OCI-M2 (cell line): ENCODE measurements at regions not wholly inside any gene's neighbourhood (a gene's known extent, or its start where the extent isn't known, plus 50 kb on each side); places are given as distances from the start of the nearest gene placed in this dataset.
"Not testable (repeated sequence)": the region's sequence is repeated elsewhere in the genome, so short reads cannot be mapped to it uniquely, and the experiment has no call there.

Experiments used
- DNase-seq: peaks from one replicate; lab custom pipeline; 2025; ENCODE audit not compliant: unreplicated experiment; lab: John Stamatoyannopoulos, UW

DNA sequence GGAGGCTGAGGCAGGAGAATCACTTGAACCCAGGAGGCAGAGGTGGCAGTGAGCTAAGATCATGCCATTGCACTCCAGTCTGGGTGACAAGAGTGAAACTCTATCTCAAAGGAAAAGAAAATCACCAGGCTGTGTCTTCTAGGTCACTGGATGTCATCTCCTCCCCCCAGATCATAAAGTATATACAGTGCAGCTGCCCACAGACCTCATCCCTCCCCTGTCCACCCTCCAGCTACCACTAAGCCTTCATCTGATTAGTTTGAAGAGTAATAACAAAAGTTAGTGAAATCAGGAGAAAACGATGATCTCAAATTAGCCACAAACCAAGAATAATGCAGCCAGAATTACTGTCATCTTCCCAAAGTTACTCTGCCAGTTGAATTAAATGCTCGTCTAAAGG is 117.2 kb downstream of the ZNF22 start:
- DNase-seq = not testable (repeated sequence)

DNA sequence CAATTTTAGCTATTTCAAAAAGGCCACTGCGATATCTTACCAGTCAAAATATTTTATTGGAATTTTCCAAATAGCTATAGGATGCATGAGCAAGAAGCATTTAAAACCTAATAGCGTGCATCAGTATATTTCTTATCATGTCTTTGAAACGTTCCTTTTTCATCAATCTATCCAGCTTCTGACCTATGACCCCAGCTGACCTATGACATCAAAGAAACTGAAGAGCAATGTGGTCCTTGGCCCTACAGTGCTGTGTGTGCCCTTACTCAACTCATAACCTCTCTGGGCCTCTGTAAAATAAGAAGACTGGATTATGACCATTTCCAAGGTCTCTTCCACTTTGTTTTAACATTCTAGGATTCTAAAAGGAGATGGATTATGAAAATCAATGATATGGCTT is 118.2 kb downstream of the ZNF22 start:
- no peak for DNase-seq

DNA sequence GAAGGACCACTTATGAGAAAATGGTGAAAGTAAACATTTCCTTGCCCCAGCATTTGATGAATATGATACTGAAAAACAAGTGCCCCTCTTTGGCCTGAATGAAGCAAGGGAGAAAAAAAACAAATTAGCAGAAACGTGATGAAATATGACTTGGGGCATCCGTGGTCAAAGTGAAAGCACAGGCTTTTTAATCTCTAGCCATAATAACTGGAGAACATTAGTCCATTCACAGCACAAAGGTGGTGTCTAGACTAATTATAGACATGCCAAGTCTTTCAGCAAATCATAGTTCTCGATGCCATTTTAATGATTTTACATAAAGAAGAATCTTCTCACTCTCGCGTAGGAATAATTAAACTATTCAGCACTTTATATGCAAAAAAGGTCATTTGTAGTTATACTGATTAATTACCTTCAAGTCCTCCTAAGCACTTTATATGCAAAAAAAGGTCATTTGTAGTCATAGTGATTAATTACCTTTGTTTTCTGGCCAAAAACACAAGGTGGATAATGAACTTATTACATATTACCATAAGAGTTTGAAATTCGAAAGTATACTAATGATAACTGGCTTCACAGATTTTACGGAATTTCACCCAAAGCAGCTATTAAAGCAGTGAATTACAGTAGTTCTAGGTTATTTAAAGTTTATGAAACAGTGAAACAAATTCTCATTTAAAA is 121.6 kb downstream of the ZNF22 start:
- not testable (repeated sequence) for DNase-seq

DNA sequence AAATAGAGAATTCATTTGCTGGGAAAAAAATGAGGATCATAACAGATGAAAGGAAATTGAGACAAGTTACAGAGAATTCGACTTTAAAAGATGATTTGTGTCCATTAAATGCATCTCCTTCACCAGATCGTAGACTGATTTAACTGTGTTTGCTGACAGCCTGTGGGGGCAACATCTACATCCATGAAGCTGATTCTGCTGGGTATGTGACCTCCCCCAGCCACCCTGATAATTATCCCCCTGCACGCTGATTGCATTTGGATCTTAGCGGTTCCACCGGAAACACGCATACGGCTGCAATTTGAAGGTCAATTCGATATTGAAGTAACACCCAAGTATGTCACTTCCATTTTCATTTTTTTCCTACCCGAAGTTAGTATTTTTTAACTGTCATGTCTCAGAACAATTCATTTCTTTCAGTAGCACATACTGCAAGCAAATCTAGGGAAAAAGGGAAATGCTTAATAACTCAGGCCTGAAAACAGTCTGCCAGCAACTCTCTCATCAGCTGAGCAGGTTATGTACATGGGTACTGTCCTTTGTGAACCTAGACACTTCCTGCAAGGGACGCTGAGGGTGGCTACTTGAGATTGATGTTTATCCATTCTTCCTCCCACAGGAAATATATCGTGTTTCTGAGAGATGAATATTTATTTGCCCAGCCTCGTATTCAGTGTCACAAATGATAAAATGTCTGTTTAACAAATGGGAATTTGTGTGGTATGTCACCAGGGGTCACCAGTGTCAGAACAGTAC is 134.9 kb downstream of the ZNF22 start:
- no peak for DNase-seq

DNA sequence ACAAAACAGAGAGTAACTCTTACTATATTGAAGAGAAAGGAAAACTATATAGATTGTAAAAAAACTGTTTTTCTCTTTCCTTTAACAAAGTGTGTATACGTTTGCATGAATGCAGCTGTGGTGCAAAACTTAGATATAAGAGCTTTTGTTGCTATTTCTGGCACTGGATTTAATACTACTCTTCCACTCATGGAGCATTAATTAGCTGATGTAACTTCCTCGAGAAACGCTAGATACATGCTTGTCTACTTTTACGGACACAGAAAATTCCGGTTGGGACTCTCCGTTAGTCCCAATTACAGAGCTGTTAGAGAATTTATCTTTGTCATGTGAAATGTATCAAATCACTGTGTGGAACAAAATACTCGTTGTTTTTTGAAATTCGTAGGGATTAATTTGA is 135.5 kb downstream of the ZNF22 start:
- no peak for DNase-seq

DNA sequence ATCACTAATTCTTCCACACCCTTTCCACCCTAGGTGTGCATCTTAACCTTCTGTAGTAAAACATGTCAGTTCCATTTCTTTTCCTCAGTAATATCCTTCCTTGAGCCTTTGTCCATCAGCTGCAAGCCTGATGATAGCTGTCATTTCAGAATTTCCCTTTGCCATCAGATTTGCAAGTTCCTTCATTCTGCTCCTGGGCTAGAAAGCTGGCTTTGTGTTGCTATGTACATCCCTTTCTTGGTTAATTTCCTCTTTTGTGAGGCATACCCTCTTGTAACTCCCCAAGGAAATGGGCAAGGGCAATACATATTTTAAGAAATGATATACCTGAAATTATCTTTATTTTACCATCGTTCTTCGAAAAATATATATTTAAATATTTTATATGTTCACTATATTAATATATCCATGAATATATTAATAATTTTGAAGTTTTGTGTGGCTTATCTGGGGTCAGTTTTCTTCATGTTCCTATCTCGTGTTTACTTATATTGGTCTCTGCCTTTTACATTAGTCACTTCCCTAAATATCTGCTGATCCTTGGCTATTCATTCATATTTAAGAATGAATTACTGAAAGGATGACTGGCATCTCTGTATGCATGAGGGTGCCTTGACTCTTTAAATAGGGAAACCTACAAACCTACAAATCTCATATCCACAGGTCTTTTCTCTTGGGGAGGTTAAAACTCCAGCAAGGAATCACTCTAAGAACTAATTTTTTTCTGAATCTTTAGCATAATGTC is 143.8 kb downstream of the ZNF22 start:
- DNase-seq = no peak

DNA sequence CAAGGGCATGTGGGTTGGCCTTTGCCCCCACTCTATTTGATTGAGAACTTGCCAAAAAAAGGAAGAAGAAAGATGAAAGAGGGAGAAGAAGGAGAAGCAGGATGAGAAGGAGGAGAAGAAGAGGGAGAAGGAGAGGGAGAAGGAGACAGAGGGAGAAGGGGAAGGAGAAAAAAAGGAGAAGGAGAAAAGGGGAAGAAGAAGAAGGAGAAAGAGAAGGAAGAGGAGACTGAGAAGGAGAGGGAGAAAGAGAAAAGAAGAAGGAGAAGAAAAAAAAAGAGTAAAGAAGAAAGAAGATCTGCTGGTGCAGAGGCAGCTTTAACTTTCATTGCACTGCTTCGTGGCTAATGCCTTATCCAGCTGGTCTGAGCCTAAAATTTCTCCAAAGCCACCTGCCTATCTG is 144.4 kb downstream of the ZNF22 start:
- DNase-seq = not testable (repeated sequence)

DNA sequence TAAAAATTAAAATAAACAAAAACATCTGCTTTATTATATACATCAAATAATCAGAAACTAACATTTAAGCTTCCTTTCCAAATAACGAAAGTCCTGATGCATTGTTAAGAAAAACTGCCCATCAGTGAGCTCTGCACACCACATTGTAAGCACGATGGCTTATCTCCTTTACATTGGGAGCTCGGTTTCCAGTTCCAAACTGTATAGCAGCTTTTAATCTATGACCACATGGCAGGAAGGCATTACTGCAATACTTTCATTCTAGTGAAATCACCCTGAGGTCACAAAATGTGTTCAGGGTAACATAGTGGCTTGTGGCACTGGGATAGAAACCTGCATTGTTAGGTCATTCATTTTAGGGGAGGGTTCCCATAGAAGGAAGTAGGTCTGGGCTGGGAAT is 146.3 kb downstream of the ZNF22 start:
- DNase-seq = no peak

DNA sequence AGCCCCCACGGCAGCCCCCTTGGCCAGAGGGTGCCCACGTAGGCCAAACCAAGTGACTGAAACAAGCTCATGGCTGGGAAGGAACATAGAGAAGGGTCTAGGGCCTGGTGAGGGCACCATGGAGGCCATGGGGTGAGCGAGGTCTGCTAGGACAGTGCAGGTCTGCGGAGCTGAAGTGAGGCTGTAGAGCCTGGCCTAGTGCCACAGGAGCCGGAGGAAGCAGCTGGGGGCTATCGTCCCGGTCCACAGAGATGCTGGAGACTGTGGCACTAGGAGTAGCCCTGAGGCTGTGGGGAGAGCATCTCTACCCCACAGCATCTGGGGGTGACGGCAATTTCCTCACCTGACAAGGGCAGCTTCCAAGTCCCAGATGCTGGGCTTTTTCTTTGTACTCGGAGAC is 150.3 kb downstream of the ZNF22 start:
- DNase-seq = no peak

DNA sequence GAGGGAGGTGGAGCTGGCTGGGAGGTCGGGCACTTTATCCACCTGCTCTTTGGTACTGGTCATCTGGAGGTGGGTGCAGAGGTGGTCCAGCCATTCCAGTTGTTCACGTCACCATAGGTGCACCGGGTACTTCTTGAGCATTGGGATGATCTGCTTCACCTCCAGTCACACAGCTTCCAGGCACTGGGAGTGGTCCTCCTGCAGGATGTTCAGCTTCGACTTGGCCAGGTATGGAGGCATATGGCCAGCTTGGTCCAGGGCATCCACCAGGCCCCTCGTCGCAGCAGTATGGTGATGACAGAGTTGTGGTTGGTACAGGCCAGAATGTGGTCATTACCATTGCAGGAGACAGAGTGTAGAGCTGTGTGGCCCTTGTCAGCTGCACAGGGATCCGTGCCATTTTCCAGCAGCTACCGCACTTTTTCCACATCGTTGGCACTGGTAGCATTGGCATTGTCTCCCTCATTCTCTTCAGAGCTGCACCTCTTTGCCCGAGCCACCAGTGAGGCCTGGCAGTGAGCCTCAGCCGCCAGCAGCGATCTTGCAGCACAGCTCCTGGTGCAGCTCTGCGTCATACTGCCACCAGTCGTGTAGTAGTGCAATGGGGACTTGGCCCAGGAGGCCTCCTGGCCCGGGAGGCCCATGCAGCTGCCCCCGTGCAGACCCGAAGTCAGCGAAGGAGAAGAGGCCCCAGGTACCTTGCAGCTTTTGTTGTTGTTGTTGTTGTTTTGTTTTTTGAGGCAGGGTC is 150.9 kb downstream of the ZNF22 start:
- no peak for DNase-seq

DNA sequence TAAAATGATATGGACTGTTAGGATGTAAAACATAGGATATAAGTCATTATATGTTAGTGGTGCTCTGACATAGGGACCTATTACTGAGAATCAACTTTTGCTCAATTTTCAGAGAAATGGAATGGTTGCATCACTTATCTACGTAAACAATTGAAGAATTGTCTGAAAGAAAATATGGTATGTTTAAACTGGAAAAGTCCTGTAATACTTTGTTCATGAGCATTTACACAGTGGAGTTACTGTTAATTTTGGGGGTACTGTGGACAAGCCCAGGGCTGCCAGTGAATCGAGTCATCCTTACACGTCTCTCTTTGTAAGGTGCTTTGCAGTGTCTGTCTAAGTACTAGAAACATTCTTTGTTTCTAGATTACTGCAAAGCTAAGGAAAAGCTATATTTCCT is 152.0 kb downstream of the ZNF22 start:
- DNase-seq = no peak

DNA sequence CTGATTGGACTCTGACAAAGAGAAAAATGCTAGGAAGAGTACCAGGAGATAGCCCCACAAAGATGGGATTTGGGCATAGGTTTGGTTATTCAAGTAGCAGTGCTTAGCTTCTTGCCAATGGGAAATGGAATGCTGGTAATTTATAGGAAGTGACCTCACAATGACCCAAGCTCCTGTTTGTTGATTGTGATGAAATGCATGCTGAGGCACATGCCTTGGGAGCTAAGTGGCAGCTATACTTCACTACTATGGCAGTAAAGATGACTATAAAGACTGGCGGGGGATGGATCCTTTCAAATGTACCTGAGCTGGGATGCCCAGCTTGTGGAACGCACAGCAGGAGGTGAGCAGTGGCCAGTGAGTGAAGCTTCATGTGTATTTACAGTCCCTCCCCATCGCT is 153.8 kb downstream of the ZNF22 start:
- no peak for DNase-seq

DNA sequence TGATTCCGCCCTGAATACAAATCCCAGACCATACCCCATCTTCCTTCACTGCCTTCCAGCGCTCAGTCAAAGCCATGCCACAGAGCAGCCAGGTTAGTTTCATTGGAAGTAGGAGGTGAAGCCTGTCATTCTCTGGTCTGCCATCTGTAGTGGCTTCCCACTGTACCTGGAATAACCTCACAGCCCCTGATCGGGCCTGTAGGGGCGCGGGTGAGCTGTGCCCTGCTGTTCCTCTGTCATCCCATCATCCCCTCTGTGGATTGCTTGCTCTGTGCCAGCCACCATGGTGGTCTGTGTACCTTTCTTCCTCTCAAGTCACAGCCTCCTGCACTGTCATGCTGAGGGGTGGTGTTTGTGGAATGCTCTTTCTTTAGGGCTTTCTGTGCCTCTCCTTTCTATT is 155.1 kb downstream of the ZNF22 start:
- DNase-seq = no peak

DNA sequence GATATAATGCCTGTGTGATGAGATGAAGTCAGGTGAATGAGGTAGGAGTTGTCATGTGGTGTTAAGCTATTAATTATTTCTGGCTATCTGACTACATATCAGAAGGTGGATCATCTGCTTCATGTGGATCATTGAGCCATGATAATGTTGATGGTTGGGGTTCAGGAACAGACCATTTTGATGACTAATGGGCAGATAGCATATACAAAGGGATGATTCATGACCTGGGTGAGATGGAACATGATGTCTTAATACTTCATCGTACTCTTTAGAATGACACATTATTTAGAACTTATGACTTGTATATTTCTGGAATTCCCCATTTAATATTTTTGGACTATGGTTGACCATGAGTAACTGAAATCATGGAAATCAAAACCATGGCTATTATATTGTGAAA is 155.1 kb downstream of the OR13A1 start:
- no peak for DNase-seq

DNA sequence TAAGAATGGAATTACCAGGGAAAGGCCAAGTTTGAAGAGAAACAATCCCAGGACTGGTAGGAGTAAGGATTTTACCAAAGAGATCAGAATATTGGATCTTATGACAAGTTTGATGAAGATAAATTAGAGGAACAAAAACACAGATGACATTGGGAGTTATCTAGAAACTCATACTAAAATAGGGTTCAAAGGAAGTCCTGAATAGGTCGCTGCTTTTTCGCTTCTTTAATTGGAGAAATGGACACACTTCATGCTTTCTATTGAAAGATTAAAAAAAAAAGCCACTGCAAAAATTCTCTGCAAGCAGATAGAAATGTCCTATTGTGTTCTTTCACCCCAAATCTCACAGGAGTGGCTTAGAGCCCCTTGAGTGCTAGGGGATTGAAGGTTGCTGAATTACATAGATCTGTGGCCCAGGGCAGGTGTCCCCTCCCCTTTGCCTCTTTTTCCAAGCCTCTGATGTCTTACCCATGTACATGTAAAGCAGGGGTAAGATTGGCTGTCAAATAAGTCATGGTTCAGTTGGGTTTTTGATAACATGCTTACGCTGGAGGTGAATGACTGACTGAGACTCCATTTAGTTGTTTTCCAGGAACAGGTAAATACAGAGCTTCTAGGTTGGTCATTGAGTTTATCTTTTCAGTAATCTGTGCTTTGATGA is 152.0 kb downstream of the OR13A1 start:
- DNase-seq = no peak

DNA sequence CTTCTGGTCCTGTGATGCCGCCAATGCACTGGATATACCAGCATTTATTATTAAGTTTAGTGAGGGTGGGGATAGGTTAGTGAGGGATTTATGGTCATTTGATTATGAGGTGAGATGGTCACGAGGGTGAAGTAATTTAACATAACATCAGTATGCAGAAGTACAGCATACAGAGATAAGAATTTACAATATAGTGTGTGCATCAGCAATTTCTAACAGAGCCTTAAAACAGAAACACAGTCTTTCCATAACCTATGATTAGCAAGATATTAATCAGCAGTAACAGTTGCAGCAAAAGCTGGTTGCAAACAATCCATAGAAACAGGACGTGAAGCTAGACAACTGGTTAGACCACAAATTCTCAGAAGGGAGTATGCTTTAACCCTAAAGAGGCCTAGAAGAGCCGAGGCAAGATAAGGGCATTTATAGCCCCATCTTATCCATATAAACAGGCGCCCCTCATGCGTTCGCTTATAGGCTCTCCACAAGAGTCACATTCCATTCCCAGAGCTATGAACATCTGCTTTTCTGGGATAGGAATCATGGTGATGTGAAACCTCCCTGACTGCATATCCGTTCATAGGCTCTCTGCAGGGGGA is 139.8 kb downstream of the OR13A1 start:
- DNase-seq = not testable (repeated sequence)

DNA sequence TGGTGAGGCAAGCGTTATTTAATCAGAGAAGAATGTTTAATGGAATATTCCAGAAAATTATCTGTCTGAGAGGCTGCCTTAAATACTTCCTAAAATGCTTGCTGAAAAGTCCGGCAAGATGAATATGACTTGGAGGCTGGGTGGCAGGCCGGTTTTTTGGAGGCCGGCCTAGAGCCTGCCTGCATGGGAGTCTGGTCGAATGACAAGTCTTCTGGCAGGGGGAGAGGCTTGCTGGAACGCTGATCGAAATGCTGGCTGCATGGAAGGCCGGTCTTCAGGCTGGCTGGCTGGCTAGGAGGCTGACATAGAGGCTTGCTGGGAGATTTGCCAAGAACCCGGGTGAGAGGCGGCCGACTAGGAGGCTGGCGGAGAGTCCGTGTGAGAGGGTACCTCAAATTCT is 135.7 kb downstream of the OR13A1 start:
- DNase-seq = no peak

DNA sequence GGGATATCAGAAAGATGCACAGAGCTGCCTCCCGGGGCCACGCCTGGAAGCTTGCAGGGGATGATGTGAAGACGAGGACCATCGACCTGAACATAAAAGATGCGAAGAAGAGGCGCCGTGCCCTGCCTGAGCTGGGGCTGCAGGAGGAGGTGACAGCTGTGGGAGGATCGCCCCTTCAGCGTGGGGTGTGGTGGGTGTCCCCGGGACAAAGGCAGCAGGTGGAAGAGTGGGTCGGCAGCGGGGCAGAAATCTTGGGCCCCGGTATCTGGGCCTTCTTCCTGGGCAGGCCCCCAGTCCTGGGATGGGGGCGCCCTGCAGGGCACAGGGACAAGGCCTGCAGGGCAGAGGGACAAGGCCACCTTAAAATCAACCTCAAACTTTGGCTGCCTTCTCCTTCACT is 134.9 kb downstream of the OR13A1 start:
- no peak for DNase-seq

DNA sequence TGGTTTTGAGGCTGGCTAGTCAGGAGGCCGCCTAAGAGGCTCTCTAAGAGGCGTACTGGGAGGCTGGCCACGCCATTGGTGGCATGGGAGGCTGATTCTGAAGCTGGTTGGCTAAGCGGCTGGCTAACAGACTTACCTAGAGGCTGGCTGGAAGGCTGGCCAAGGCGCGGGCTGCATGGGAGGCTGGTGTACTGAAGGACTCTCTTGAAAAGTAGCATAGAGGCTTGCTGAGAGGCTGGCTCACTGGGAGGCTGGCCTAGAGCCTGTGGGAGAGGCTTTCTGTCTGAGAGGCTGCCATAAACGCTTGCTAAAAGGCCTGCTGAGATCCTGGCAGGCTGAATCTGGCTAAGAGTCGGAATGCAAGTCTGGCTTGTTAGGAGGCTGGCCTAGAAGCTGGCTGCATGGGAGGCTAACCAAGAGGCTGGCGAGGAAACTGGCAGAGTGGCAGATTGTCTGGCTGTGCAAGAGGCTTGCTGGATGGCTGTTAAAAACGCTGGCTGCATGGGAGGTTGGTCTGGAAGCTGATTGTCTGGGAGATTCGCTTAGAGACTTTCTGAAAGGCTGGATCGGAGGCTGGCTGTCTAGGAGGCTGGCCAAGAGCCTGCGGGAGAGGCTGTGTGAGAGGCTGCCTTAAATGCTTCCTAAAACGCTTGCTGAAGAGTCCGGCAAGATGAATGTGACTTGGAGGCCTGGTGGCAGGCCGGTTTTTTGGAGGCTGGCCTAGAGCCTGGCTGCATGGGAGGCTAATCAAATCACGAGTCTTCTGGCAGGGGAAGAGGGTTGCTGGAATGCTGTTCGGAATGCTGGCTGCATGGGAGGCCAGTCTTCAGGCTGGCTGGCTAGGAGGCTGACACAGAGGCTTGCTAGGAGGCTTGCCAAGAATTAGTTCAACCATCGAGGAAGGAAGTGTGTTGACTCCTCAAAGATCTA is 134.2 kb downstream of the OR13A1 start:
- no peak for DNase-seq
